IPS-11a (cell line): ENCODE measurements at regions not wholly inside any gene's neighbourhood (a gene's known extent, or its start where the extent isn't known, plus 50 kb on each side); places are given as distances from the start of the nearest gene placed in this dataset.
A peak's percentile ranks its signal among the peaks of the same experiment; 100 is the strongest.

ENCODE experiments used
- H3K4me3 ChIP-seq: one replicate; pipeline ENCODE4 v1.5.1; 2013; ENCODE audit warnings: low read depth, low read length, control low read depth

DNA sequence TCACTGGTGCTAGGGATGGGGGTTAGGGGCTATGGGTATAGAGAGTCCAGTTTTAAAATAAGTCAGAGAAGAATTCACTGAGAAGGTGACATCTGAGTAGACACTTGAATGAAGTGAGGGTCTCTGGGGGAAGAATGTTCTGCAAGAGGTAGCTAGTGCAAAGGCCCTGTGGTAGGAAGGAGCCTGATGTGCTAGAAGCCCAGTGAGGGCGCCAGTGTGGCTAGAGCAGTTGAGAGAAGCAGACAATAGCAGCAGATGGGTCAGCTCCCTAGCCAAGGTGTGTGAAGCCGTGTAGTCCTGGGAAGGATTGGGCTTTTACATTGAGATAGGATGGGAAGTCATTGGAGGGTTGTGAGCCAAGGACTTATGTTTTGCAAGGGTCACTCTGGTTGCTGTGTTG lies 105.8 kb upstream of the PELI1 start:
- no peak overlapping the region for H3K4me3 ChIP-seq

- H3K4me3 ChIP-seq = no peak overlapping the region
These were observed 106.7 kb upstream of the PELI1 start for GRCh38 chr2:64250751-64251423.

DNA sequence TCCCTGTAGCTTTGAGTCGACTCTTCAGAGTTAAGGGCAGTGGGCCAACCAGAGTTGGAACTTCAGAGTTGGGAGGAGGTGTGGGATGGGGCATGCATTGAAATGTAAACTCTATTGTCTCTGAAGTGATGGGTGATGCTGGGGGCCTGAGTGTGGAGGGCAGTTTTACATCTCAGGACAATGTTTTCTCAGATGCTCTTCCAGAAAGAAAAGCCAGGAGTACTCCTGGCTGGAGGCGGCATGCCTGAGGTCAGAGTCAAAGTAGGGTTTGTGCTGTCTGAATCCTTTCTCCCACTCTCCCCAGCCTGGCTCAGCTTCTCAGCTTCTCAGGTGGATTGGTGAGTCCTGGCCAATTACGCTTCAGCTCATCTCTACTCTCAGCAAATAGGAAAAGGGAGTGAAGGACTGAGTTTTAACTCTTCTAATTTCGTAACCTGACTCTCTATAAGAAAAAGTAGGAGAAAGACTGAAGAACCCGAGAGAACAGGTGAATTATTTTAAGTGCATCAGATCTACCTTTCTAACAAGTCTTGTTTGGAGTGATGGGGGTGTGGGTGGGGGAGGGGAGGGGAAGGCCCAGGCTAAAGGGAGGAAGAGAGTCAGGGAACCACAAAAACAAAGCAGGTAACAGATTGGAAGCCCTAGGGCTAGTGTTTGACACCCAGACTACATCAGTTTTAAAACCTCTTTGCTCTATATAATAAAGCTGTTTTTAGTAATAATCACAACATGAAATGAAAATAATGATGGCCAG lies 107.5 kb upstream of the PELI1 start:
- H3K4me3 ChIP-seq = peak overlapping the region; percentile 2

GRCh38 chr2:64252251-64252978 lies 108.2 kb upstream of the PELI1 start:
- peak overlapping the region; percentile 54 for H3K4me3 ChIP-seq

GRCh38 chr2:64253421-64253820 lies 109.2 kb upstream of the PELI1 start:
- H3K4me3 ChIP-seq = peak overlapping the region; percentile 54

- H3K4me3 ChIP-seq = no peak overlapping the region
These were observed 114.3 kb upstream of the PELI1 start for GRCh38 chr2:64258566-64258965.

DNA sequence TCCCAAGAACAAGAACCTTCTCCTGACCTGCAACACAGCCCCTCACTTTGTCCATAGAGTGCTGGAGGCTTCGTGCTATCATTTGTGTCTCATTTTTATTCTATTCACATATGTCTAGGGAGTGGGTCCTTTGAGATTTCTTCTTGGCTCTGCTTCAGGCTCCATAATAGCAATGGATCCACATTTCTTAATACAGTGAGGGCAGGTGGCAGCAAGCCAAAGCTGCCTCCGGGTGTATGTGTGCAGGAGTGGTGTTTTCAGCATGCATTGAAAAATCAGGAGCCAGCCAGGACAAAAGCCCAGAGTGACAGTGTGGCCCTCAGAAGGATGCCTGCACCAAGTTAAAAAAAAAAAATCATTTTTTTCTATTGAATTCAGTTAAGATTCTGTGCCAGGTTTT lies 115.1 kb upstream of the PELI1 start:
- H3K4me3 ChIP-seq = no peak overlapping the region

DNA sequence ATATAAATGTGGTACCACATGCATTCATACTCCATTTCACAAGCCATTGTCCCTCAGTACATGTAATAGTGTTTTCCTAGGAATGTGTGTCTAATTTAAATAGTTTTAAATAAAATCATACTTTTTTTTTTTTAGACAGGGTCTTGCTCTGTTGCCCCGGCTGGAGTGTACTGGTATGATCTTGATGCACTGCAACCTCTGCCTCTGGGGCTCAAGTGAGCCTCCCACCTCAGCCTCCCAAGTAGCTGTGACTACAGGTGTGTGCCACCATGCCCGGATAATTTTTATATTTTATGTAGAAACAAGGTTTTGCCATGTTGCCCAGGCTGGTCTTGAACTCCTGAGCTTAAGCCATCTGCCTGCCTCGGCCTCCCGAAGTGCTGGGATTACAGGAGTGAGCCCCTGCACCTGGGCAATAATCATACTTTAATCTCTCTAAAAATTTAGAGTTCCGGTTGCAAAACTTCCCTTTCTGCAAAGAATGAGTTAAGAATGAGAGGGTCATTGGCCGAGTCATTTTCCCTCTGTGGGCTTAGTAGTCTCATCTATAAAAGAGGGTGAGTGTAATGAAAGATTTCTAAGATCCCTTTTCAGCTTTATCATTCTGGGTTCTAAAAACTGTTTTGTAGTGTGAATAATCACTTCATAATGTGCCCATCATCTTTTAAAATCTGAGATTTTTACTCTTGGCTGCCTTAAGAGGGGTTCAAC lies 116.0 kb upstream of the PELI1 start:
- H3K4me3 ChIP-seq = no peak overlapping the region

DNA sequence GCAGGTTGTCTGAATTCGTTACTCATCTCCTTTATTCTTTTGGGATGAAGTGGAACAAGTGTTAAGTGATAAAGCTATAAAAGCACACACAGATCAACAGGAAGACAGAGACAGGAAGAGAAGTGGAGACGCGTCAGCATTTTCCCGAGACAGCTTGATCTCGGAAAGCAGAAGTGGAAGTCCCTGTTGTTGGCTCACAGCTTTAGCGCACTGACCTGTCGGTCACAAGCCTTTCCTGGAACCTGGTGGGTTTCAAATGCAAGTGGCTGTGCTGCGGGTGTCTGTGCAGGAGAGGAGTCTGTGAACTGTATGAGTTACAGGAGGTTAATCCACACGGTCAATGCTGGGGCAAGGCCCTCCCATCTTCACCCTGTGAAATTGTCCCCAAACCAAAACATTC lies 116.6 kb upstream of the PELI1 start:
- no peak overlapping the region for H3K4me3 ChIP-seq

DNA sequence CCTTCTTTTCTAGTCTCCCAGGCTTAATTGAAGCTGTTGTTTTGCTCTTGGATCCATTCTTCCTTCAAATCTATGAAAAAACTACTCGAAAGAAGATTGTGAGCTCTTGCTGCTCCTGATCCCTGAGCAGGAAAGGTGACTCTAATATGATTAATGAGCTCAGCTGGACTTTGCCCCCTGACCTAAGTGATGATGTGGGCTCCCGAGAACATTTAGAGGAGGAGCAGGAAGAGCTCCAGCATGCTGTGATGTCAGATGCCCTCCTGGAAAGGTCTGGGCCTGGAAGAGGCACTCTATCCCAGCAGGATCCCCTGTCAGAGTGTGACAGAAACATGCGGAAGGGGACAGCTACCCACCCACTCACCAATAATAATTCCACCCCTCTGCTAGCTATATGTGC lies 117.9 kb upstream of the PELI1 start:
- no peak overlapping the region for H3K4me3 ChIP-seq

DNA sequence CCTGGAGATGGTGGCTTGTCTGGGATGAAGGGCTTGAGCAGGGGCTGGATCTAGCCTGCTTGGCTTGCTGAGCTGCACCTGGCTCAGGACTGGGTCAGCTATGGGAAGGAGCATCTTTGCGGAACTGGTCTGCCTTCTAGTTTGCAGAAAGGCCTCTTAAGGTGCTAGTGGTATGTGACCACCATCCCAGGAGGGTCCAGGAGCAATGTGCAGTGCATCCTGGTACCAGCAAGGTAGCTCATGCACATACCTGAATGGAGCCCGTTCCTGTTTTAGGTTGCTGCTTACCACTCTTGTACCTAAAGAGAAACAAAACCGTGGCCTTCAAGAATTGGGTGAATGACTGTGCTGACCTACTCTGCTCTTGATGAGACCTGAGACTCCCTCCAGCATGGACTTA lies 118.6 kb upstream of the PELI1 start:
- no peak overlapping the region for H3K4me3 ChIP-seq

DNA sequence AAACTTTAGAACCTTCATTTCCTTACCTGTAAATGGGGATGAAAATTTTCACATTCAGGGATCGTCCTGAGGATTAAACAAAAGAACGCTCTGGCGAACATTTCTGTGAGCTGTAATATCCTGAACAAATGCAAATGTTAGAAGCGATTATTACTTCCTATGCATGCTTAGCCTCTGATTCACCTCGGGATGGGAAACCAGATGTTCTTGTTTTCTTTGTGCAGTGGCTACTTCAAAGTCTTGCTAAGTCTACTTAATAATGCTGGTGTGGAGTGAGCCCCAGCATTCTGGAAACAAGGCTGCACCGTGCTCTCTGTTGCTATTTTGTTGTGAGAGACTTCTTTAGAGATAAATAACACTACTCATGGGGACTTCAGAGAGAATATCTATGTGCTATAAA lies 119.1 kb upstream of the PELI1 start:
- no peak overlapping the region for H3K4me3 ChIP-seq

DNA sequence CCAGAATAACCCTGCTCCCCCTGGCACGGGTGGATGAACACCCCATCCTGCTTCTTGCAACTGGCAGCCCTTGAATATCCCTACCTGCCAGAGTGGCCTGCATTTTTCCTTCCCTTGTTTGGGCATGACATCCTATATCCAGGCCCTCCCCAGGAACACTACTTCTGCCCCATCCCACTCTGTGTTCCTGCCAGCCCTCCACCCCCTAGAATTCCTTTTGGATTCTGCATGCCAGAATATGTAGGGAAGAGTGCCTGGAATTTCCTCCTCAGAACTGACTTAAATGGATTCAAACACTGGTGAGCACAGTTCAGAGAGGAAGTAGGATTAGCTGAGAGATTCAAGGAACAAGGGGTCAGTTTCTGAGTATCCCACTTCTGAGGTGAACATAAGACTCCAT lies 123.5 kb upstream of the PELI1 start:
- H3K4me3 ChIP-seq = no peak overlapping the region

- no peak overlapping the region for H3K4me3 ChIP-seq
These were observed 124.3 kb upstream of the PELI1 start for GRCh38 chr2:64268330-64269048.

- H3K4me3 ChIP-seq = no peak overlapping the region
These were observed 129.5 kb upstream of the PELI1 start for GRCh38 chr2:64273524-64274398.

DNA sequence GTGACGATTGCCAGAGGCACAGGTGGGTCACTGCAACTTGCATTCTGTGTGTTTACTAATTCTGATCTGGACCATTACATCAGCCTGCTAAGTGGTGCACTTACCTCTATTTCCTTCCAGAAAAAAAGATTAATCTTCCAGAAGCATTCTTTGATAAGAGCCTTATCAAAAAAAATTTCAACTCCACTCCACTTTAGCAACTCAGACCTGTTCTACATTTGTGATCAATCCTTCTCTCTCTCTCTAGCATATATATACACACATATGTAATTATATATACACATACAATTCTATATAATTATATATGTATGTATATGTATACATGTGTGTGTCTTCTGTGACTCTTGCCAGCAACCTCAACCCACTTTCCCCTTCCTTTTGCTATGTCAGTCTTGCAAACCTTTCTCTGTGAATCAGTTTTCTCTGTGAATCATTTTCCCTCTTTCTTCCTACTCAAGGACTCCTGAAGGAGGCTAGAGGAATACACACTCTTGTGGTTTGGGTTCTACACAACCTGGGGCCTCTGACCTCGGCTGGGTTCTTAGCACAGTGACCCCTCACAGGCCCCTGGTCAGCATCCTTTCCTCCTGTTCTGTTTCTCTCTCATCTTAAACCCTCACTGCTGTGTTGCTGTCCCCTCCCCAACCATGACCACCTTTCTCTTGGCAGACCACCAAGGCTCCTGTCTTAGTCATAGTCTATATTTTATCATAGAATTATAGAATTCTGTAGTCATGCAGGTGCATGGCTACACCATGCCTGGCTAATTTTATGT lies 130.4 kb upstream of the PELI1 start:
- H3K4me3 ChIP-seq = no peak overlapping the region

DNA sequence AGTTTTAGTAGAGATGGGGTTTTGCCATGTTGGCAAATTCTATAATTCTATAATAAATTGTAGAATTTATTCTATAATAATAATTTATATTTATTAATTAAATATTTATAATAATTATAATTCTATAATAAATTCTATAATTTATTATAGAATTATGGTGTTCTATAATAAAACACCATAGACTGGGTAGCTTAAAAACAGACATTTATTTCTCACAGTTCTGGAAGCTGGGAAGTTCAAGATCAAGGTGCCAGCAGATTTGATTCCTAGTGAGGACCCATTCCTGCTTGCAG lies 130.9 kb upstream of the PELI1 start:
- H3K4me3 ChIP-seq = no peak overlapping the region

DNA sequence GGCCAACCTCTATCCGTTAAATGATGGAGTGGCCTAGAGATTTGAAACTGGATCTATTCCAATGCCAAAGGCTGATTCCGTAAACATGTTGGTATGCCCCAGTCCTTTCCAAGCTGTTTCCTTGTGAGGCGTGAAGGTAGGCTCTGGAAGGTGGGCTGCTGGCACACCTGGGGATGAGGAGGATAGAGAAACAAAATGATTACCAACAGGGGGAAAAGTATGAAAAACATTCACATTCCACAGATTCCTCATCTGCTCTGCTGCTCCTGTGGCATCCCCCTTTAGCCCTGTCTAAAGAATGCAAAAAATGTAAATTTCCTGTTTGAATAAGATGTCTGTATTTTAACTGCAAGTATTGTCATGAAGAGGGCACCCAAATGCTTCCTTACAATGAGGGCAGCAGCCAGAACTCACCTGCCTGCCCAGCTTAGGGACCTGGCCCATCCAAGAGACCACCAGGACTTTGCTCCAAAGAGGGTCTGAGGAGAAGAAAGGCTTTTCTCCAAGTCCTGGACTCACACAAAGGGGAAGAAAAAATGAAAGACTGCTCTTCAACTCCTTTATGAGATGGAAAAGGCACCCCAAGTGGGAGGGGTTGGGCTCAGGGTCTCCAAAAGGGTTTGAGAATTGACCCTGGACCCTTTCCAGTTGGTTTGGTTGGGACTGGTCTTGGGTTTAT lies 132.3 kb upstream of the PELI1 start:
- no peak overlapping the region for H3K4me3 ChIP-seq
